IPS-NIHi11 (cell line): ENCODE measurements at regions not wholly inside any gene's neighbourhood (a gene's known extent, or its start where the extent isn't known, plus 50 kb on each side); places are given as distances from the start of the nearest gene placed in this dataset.
A peak's percentile ranks its signal among the peaks of the same experiment; 100 is the strongest.
"Not testable (repeated sequence)": the region's sequence is repeated elsewhere in the genome, so short reads cannot be mapped to it uniquely, and the experiment has no call there.

ENCODE experiments used
- DNase-seq: peaks from one replicate; pipeline ENCODE4 v3.0.0; 2012; ENCODE audit warnings: mixed read lengths, low spot score

GRCh38 chr20:22690616-22691179 is 106.3 kb upstream of the FOXA2 start:
- DNase-seq, result no peak

- DNase-seq, result peak; percentile 90
These were observed 107.2 kb upstream of the FOXA2 start for GRCh38 chr20:22691369-22692118.

- no peak for DNase-seq
These were observed 107.7 kb upstream of the FOXA2 start for GRCh38 chr20:22692119-22692475.

- DNase-seq, result not testable (repeated sequence)
These were observed 108.2 kb upstream of the FOXA2 start for GRCh38 chr20:22692620-22693019.

GRCh38 chr20:22696759-22697158 is 112.4 kb upstream of the FOXA2 start:
- no peak for DNase-seq

- DNase-seq, result no peak
These were observed 114.0 kb upstream of the FOXA2 start for GRCh38 chr20:22698259-22698842.

- DNase-seq, result no peak
These were observed 115.0 kb upstream of the FOXA2 start for GRCh38 chr20:22699396-22699795.

- DNase-seq, result no peak
These were observed 116.0 kb upstream of the FOXA2 start for GRCh38 chr20:22700367-22700766.

GRCh38 chr20:22701679-22702308 is 117.4 kb upstream of the FOXA2 start:
- no peak for DNase-seq

- DNase-seq, result no peak
These were observed 119.5 kb upstream of the FOXA2 start for GRCh38 chr20:22703843-22704242.

GRCh38 chr20:22711971-22712755 is 127.8 kb upstream of the FOXA2 start:
- no peak for DNase-seq

- no peak for DNase-seq
These were observed 132.5 kb upstream of the FOXA2 start for GRCh38 chr20:22716821-22717351.

GRCh38 chr20:22717466-22717865 is 133.1 kb upstream of the FOXA2 start:
- no peak for DNase-seq

GRCh38 chr20:22719167-22719591 is 134.8 kb upstream of the FOXA2 start:
- DNase-seq, result no peak

GRCh38 chr20:22720206-22720605 is 135.8 kb upstream of the FOXA2 start:
- DNase-seq, result no peak

- DNase-seq, result no peak
These were observed 138.4 kb upstream of the FOXA2 start for GRCh38 chr20:22722811-22723210.

- DNase-seq, result no peak
These were observed 139.3 kb upstream of the FOXA2 start for GRCh38 chr20:22723659-22724058.

- DNase-seq, result no peak
These were observed 143.9 kb upstream of the FOXA2 start for GRCh38 chr20:22728146-22728745.

GRCh38 chr20:22729180-22729579 is 144.8 kb upstream of the FOXA2 start:
- DNase-seq, result no peak

- no peak for DNase-seq
These were observed 145.4 kb upstream of the FOXA2 start for GRCh38 chr20:22729616-22730236.

GRCh38 chr20:22732751-22733150 is 148.4 kb upstream of the FOXA2 start:
- DNase-seq, result no peak
